ENCODE measurements at regions not wholly inside any gene's neighbourhood (a gene's known extent, or its start where the extent isn't known, plus 50 kb on each side); places are given as distances from the start of the nearest gene placed in this dataset.

DNA sequence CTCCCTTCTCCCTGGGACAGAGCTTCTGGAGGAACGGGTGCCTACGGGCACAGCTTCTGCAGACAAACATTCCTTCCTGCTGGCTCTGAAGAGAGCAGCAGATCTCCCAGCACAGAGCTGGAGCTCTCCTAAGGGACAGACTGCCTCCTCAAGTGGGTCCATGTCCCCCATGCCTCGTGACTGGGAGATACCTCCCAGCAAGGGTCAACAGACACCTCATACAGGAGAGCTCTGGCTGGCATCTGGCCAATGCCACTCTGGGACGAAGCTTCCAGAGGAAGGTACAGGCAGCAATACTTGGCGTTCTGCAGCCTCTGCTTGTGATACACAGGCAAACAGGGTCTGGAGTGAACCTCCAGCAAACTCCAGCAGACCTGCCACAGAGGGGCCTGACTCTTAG is 227.9 kb downstream of the SPATA31D1 start:
- no peak overlapping the region for H3K4me3 ChIP-seq (ENCODE audit: low read depth, low read length)
- FAIRE-seq, result no peak
- no peaks in the 10 kb centered on the region for H3K27me3 ChIP-seq (ENCODE audit: control insufficient read depth, insufficient read depth, low read length)

DNA sequence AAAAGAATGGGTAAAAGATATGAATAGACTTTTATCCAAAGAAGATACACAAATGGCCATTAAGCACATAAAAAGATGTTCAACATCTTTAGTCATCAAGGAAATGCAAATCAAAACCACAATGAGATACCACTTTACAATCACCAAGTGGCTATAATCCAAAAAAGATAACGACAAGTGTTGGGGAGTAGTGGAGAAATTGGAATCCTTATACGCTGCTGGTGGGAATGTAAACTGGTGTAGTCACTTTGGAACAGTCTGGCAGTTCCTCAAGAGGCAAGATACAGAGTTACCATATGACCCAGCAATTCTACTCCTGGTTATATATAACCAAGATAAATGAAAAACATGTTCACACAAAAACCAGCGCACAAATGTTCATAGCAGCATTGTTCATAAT is 234.9 kb downstream of the SPATA31D1 start:
- no peaks in the 10 kb centered on the region for H3K27me3 ChIP-seq (ENCODE audit: control insufficient read depth, insufficient read depth, low read length)
- DNase-seq (ENCODE audit: low read depth) (no peak), FAIRE-seq (no peak)
- H3K36me3 ChIP-seq (ENCODE audit: control insufficient read depth, insufficient read depth, low read length), result no peaks in the 10 kb centered on the region
- TF ChIP-seq, protein P1, sequence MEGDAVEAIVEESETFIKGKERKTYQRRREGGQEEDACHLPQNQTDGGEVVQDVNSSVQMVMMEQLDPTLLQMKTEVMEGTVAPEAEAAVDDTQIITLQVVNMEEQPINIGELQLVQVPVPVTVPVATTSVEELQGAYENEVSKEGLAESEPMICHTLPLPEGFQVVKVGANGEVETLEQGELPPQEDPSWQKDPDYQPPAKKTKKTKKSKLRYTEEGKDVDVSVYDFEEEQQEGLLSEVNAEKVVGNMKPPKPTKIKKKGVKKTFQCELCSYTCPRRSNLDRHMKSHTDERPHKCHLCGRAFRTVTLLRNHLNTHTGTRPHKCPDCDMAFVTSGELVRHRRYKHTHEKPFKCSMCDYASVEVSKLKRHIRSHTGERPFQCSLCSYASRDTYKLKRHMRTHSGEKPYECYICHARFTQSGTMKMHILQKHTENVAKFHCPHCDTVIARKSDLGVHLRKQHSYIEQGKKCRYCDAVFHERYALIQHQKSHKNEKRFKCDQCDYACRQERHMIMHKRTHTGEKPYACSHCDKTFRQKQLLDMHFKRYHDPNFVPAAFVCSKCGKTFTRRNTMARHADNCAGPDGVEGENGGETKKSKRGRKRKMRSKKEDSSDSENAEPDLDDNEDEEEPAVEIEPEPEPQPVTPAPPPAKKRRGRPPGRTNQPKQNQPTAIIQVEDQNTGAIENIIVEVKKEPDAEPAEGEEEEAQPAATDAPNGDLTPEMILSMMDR (IDR thresholded peaks at IDR 0.05; ENCODE audit: insufficient read depth, low read length, severe bottlenecking), result no peak
- no peak overlapping the region for H3K4me3 ChIP-seq (ENCODE audit: low read depth, low read length)

More for the DNA sequence above, 227.9 kb downstream of the SPATA31D1 start:
- TF ChIP-seq, protein P1 (IDR thresholded peaks at IDR 0.05; ENCODE audit: insufficient read depth, low read length, severe bottlenecking), result no peak
- no peaks in the 10 kb centered on the region for H3K36me3 ChIP-seq (ENCODE audit: control insufficient read depth, insufficient read depth, low read length)
- DNase-seq (ENCODE audit: low read depth), result no peak

DNA sequence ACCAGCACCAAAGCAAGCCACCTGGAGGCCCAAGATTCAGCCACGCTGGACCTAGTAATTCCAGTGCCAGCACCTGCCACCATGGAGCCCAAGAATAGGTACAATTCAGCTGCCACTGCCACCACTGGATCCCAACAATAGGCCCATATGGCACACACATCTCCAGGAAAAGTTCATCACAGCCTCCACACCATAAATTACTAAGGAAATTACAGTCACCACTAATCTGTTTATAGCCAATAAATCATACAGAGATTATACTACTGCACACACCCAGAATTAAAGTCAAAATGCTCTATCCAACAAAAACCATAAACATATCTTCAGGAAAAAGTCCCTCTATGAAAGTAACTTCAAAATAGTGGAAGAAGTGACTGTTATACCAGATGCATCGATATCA is 242.8 kb downstream of the SPATA31D1 start:
- no peak for FAIRE-seq
- H3K36me3 ChIP-seq (ENCODE audit: control insufficient read depth, insufficient read depth, low read length), result no peaks in the 10 kb centered on the region
- TF ChIP-seq, protein P1 (IDR thresholded peaks at IDR 0.05; ENCODE audit: insufficient read depth, low read length, severe bottlenecking), result no peak
- no peaks in the 10 kb centered on the region for H3K27me3 ChIP-seq (ENCODE audit: control insufficient read depth, insufficient read depth, low read length)
- no peak for DNase-seq (ENCODE audit: low read depth)
- no peak overlapping the region for H3K4me3 ChIP-seq (ENCODE audit: low read depth, low read length)

DNA sequence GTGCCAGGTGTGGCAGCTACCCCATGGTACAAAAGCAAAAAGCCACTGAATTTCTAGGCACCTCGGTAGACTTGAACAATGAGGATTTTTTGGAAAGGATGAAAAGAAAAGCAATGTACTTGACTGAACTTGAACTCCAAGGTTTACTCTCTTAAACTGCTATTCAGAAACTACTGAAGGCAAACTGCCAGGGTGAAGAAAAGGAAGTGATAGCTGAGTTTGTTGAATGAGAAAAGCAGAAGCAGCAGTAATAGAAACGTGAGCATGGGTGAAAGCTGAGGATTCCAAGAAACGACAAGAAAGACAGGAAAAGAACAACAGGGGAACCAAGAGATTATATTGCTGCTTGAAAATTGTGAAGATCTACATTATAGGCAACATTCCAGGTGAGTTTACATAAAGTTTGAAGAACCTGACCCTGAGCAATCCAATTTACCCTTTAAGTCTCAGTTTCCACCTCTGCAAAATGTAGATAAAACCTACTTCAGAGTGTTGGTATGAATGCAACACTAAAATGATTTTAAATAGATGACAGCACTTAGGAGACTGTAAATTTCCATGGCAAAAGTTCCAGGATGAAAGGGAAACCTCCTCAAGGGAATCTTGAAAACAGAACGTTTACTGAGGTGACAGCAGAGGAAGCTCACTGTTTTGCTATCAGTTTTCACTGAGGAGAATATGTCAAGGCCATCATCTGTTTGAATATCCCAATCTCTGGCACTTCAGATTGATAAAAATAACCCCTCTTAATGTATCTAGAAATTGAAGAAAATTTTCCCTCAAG is 245.8 kb downstream of the SPATA31D1 start:
- no peaks in the 10 kb centered on the region for H3K27me3 ChIP-seq (ENCODE audit: control insufficient read depth, insufficient read depth, low read length)
- DNase-seq (ENCODE audit: low read depth) (no peak), FAIRE-seq (no peak)
- TF ChIP-seq, protein P1 (IDR thresholded peaks at IDR 0.05; ENCODE audit: insufficient read depth, low read length, severe bottlenecking), result no peak
- no peaks in the 10 kb centered on the region for H3K36me3 ChIP-seq (ENCODE audit: control insufficient read depth, insufficient read depth, low read length)
- no peak overlapping the region for H3K4me3 ChIP-seq (ENCODE audit: low read depth, low read length)

DNA sequence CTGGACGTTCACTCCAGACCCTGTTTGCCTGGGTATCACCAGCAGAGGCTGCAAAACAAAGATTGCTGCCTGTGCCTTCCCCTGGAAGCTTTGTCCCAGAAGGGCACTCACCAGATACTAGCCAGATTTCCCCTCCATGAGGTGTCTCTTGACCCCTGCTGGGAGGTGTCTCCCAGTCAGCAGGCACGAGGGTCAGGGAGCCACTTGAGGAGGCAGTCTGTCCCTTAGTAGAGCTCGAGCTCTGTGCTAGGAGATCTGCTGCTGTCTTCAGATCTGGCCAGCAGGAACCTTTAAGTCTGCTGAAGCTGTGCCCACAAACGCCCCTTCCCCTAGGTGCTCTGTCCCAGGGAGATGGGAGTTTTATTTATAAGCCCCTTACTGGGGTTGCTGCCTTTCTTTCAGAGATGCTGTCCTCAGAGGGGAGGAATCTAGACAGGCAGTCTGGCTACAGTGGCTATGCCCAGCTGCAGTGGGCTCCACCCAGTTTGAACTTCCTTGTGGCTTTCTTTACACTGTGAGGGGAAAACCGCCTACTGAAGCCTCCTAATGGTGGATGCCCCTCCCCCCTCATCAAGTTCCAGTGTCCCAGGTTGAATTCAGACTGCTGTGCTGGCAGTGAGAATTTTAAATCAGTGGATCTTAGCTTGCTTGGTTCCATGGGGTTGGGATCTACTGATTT is 253.9 kb downstream of the SPATA31D1 start:
- no peaks in the 10 kb centered on the region for H3K36me3 ChIP-seq (ENCODE audit: control insufficient read depth, insufficient read depth, low read length)
- H3K27me3 ChIP-seq (ENCODE audit: control insufficient read depth, insufficient read depth, low read length), result no peaks in the 10 kb centered on the region
- TF ChIP-seq, protein P1 (IDR thresholded peaks at IDR 0.05; ENCODE audit: insufficient read depth, low read length, severe bottlenecking), result no peak
- H3K4me3 ChIP-seq (ENCODE audit: low read depth, low read length), result no peak overlapping the region
- no peak for DNase-seq (ENCODE audit: low read depth)
- FAIRE-seq, result peak; percentile 60

All from bronchial epithelial cell (primary cell).